Fibroblast of pulmonary artery (primary cell): ENCODE measurements at regions not wholly inside any gene's neighbourhood (a gene's known extent, or its start where the extent isn't known, plus 50 kb on each side); places are given as distances from the start of the nearest gene placed in this dataset.

ENCODE experiments used
- DNase-seq: peaks from one replicate; pipeline ENCODE4 v3.0.0-alpha.2; 2010; ENCODE audit warnings: low read depth
- H3K4me3 ChIP-seq: replicated peaks from 2 replicates; pipeline ENCODE4 v1.5.1; 2011; ENCODE audit warnings: low read depth, mild to moderate bottlenecking, control low read depth, low read length, moderate library complexity
- TF ChIP-seq, protein P1 (sequence below): IDR thresholded peaks from 2 replicates; pipeline ENCODE4 v1.5.1; 2011; ENCODE audit warnings: mild to moderate bottlenecking, control low read depth, low read length, inconsistent platforms; ENCODE audit errors: missing control alignments

DNA sequence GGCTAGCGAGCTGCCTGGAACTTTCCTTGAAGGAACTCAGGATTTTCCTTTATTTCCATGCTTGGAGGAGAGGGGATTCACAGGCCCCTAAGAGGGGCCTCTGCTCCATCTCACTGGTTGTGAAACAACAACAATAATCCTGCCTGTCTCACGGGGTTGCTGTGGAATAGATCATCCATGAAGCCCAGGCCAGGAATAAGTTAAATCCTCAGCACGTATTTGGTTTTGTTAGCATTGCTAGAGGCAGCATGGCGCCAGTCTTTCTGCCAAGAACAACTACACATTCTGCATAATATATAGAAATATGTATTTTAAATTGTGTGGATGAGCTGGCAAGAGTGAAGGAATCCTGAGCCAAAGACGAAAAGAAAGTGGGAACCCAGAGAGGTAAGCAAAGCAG is 80.8 kb upstream of the L3MBTL4 start:
- no peak for DNase-seq
- TF ChIP-seq, protein P1, sequence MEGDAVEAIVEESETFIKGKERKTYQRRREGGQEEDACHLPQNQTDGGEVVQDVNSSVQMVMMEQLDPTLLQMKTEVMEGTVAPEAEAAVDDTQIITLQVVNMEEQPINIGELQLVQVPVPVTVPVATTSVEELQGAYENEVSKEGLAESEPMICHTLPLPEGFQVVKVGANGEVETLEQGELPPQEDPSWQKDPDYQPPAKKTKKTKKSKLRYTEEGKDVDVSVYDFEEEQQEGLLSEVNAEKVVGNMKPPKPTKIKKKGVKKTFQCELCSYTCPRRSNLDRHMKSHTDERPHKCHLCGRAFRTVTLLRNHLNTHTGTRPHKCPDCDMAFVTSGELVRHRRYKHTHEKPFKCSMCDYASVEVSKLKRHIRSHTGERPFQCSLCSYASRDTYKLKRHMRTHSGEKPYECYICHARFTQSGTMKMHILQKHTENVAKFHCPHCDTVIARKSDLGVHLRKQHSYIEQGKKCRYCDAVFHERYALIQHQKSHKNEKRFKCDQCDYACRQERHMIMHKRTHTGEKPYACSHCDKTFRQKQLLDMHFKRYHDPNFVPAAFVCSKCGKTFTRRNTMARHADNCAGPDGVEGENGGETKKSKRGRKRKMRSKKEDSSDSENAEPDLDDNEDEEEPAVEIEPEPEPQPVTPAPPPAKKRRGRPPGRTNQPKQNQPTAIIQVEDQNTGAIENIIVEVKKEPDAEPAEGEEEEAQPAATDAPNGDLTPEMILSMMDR = no peak
- no peak overlapping the region for H3K4me3 ChIP-seq

DNA sequence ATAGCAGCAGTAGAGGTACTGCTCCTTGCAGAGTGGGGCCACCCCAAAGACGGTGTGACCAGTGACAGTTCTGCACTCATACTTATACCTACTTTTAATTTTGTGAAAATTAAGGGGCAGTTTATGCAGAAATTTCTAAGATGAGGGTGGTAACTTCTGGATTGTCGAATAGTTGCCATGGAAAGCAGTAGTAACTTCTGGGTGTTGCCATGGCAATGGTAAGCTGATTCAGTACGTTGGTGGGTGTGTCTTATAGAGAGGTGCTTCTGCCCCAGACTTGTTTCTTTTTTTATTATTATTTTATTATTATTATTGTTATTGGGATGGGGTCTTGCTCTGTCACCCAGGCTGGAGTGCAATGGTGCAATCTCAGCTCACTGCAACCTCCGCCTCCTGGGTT is 82.8 kb upstream of the L3MBTL4 start:
- TF ChIP-seq, protein P1 = no peak
- no peak for DNase-seq
- H3K4me3 ChIP-seq = no peak overlapping the region

DNA sequence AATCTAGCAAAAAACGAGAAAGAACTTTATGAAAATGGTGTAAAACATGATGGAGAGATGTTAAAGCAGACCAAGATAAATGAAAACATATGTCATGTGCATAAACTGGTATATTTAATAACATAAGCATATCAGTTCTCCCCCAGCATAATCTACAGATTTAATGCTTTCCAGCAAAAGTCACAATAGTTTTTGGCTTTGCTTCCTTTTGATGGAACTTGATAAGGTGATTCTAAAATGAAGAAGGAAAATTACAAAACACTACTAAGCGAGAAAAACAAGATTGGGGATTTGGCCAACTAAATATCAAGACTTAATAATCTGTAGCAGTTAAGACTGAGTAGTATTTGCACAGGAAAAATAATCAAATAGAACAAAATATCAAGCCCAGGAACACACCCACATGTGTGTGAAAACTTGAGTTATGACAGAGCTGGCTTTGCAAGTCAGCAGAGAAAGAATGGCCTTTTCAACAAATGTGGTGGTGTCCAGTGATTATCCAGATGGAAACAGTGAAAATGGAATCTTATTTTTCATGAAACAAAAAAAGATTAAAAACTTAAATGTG is 83.7 kb upstream of the L3MBTL4 start:
- no peak for DNase-seq
- no peak overlapping the region for H3K4me3 ChIP-seq
- TF ChIP-seq, protein P1 = no peak

DNA sequence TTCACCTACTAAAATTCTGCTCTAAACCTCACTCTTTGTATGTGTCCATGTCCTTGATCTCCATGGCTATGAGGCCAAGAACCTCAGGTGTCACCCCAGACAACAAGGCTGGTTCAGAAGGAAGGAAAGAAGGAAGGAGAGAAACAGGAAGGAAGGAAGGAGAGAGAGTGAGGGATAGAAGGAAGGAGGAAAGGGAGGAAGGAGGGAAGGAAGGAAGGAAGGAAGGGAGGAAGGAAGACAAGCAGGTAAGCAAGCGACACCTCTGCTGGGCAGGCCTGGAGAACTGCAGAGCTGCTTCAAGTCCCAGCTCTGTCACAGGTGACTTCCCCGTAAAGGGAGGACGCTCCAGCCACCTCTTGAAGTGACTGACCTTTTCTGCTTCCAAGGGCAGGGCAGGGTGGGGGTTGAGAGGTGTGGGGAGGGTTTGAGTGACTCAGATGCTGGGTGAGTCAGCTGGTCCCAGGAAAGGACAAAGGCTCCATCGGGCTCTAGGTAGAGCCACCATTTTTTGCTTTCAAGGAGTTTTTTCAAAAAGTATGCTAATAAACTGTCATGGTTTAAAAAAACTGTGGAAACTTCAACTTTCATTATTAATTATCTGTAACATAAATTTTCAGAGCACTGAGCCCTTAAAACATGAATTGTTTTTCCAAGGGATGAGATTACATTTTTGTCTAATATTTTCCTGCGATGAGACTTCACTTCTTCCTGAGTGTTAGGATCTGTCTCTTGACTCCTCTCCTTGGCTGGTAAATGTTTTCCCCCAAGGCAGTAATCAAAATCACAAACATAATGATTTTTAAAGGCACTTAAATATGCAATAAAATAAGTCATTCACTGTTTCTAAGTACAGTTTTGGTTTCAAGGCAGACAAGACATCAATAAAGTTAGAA is 90.1 kb upstream of the L3MBTL4 start:
- no peak overlapping the region for H3K4me3 ChIP-seq
- DNase-seq = no peak
- TF ChIP-seq, protein P1 = no peak

DNA sequence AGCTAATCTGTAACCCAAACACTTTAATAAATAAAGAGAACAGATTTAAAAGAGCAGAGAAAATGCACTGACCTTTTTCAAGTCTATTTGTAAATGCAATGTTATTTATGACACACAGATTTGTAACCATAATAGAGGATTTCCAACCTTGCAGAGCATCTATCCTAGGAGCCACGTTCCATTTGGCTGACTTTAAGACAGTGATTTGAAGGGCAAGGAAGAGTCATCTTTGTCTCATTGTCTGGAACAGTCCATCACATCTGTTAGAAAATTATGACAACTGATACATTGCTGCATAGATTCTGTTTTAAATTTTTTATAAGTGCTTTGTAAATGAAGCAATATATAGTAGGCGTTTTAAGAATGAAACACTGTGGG is 90.8 kb upstream of the L3MBTL4 start:
- TF ChIP-seq, protein P1 = no peak
- H3K4me3 ChIP-seq = no peak overlapping the region
- no peak for DNase-seq

DNA sequence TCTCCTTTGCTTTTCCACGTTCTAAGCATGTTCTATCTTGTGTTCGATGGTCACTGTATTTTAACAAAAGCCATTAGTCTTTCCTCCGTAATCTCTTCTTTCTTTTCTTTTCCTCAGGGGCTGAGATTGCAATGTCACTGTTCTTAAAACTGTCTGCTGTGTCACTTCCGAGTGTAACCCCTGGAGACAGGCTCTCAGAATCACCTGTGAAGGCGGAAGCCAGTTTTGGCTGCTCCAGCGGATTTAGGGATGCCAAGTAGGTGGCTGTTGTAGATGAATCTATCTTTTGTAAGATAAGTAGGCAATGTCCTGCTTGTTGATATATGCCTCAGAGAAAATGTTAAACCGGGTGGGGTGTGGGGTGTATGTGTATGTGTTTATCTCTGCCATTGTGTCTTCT is 94.7 kb upstream of the L3MBTL4 start:
- TF ChIP-seq, protein P1 = no peak
- no peak for DNase-seq

More for the DNA sequence above, 94.7 kb upstream of the L3MBTL4 start:
- no peak overlapping the region for H3K4me3 ChIP-seq
